ENCODE measurements at regions not wholly inside any gene's neighbourhood (a gene's known extent, or its start where the extent isn't known, plus 50 kb on each side); places are given as distances from the start of the nearest gene placed in this dataset.

GRCh38 chr13:78402708-78403400 lies 200.5 kb downstream of the POU4F1 start:
- Histone ChIP-seq H3K27ac (no peak overlapping the region), H3K9me3 (no peaks in the 10 kb centered on the region), H3K27me3 (no peaks in the 10 kb centered on the region), H3K4me1 (no peaks in the 10 kb centered on the region), H3K4me3 (no peak overlapping the region), H3K36me3 (ENCODE audit: low read depth, missing control alignments) (no peaks in the 10 kb centered on the region)
- 46 to 52% methylated on average over 2 of the region's 2 CpGs for WGBS, 2 donors
- intact Hi-C loops (cut with DNase I; ENCODE audit: low total_unique reads), result no loop called here
- TF ChIP-seq CTCF (IDR thresholded peaks at IDR 0.05) (no peak), POLR2A (IDR thresholded peaks at IDR 0.05) (no peak)
- no peak for DNase-seq

- DNase-seq, result no peak
- no peaks in the 10 kb centered on the region for H3K9me3 ChIP-seq
- H3K36me3 ChIP-seq (ENCODE audit: low read depth, missing control alignments), result no peaks in the 10 kb centered on the region
- intact Hi-C loops (cut with DNase I; ENCODE audit: low total_unique reads), result no loop called here
- TF ChIP-seq POLR2A (IDR thresholded peaks at IDR 0.05) (no peak), CTCF (IDR thresholded peaks at IDR 0.05) (no peak)
- no peaks in the 10 kb centered on the region for H3K27me3 ChIP-seq
- 72 to 74% methylated on average over 7 of the region's 7 CpGs for WGBS, 2 donors
- H3K4me3 ChIP-seq, result no peak overlapping the region
- no peaks in the 10 kb centered on the region for H3K4me1 ChIP-seq
- no peak overlapping the region for H3K27ac ChIP-seq
Measured at GRCh38 chr13:78401873-78402707, 201.3 kb downstream of the POU4F1 start.

GRCh38 chr13:78398743-78399410 lies 204.5 kb downstream of the POU4F1 start:
- intact Hi-C loops (cut with DNase I; ENCODE audit: low total_unique reads), result no loop called here
- no peaks in the 10 kb centered on the region for H3K27me3 ChIP-seq
- H3K4me1 ChIP-seq, result no peaks in the 10 kb centered on the region
- WGBS, 2 donors, result 84 to 87% methylated on average over 4 of the region's 4 CpGs
- no peak for DNase-seq
- H3K27ac ChIP-seq, result no peak overlapping the region
- H3K9me3 ChIP-seq, result no peaks in the 10 kb centered on the region
- TF ChIP-seq CTCF (IDR thresholded peaks at IDR 0.05), result no peak
- TF ChIP-seq POLR2A (IDR thresholded peaks at IDR 0.05), result no peak
- no peaks in the 10 kb centered on the region for H3K36me3 ChIP-seq (ENCODE audit: low read depth, missing control alignments)
- H3K4me3 ChIP-seq, result no peak overlapping the region

- intact Hi-C loops (cut with DNase I; ENCODE audit: low total_unique reads), result no loop called here
- TF ChIP-seq CTCF (IDR thresholded peaks at IDR 0.05) (no peak), POLR2A (IDR thresholded peaks at IDR 0.05) (no peak)
- no peak overlapping the region for H3K4me3 ChIP-seq
- DNase-seq, result no peak
- H3K27ac ChIP-seq, result no peak overlapping the region
- H3K36me3 ChIP-seq (ENCODE audit: low read depth, missing control alignments), result no peaks in the 10 kb centered on the region
- whole genome bisulfite sequencing, 2 donors, result 75 to 76% methylated on average over 4 of the region's 4 CpGs
- no peaks in the 10 kb centered on the region for H3K9me3 ChIP-seq
- no peaks in the 10 kb centered on the region for H3K27me3 ChIP-seq
- H3K4me1 ChIP-seq, result no peaks in the 10 kb centered on the region
Measured at GRCh38 chr13:78393286-78394142, 209.8 kb downstream of the POU4F1 start.
